Kidney (tissue), 13 donors: ENCODE measurements at regions not wholly inside any gene's neighbourhood (a gene's known extent, or its start where the extent isn't known, plus 50 kb on each side); places are given as distances from the start of the nearest gene placed in this dataset.
A peak's percentile ranks its signal among the peaks of the same experiment; 100 is the strongest.

Experiments used
- DNase-seq, 5 donors: peaks; one replicate each; pipeline ENCODE4 v3.0.0-alpha.2; 2013 to 2020
- FAIRE-seq: peaks from 2 replicates; lab custom pipeline; 2012; peaks lifted over from hg19 to GRCh38; lab: Jason Lieb, UNC
- H3K27ac ChIP-seq, 2 donors: one replicate each; pipeline ENCODE4 v1.7.0; 2013; ENCODE audit warnings: low read depth in 2 of 2, low read length in 2 of 2, inconsistent platforms in 1 of 2
- H3K27me3 ChIP-seq: one replicate; pipeline ENCODE4 v1.7.1; 2013; ENCODE audit warnings: low read length, inconsistent platforms; ENCODE audit not compliant: control insufficient read depth, insufficient read depth
- H3K36me3 ChIP-seq, 3 donors: one replicate each; pipeline versions ENCODE4 v1.7.0 to v1.7.1; 2013; ENCODE audit warnings: low read length in 3 of 3, control low read depth in 1 of 3, inconsistent platforms in 1 of 3; ENCODE audit not compliant: insufficient read depth in 3 of 3, control insufficient read depth in 2 of 3
- H3K4me1 ChIP-seq, 3 donors: one replicate each; pipeline versions ENCODE4 v1.7.0 to v1.7.1; 2013; ENCODE audit warnings: low read length in 3 of 3, inconsistent platforms in 1 of 3, low read depth in 1 of 3; ENCODE audit not compliant: control insufficient read depth in 2 of 3, insufficient read depth in 2 of 3
- H3K4me3 ChIP-seq, 3 donors: one replicate each; pipeline versions ENCODE4 v1.7.0 to v1.8.1; 2013; ENCODE audit warnings: low read length in 3 of 3, control low read depth in 1 of 3, inconsistent platforms in 1 of 3
- H3K9ac ChIP-seq, 3 donors: one replicate each; pipeline versions ENCODE4 v1.7.0 to v1.7.1; 2013; ENCODE audit warnings: low read length in 3 of 3, control low read depth in 1 of 3, inconsistent platforms in 1 of 3
- H3K9me3 ChIP-seq, 3 donors: one replicate each; pipeline versions ENCODE4 v1.7.0 to v1.7.1; 2013; ENCODE audit warnings: low read length in 3 of 3, control low read depth in 1 of 3, inconsistent platforms in 1 of 3; ENCODE audit not compliant: control insufficient read depth in 2 of 3, insufficient read depth in 1 of 3
- CTCF ChIP-seq: IDR thresholded peaks from 3 replicates; pipeline ENCODE4 v1.5.1; 2012; ENCODE audit warnings: mild to moderate bottlenecking, moderate library complexity, borderline replicate concordance; ENCODE audit not compliant: insufficient read depth; ENCODE audit errors: extremely low read depth
- intact Hi-C: fragments of 100-400 bp; cut with DNase I; formaldehyde crosslinking; loops from one replicate; pipeline ENCODE4 v1.11.1; 2022
- donor health status: control.
- donor health status: control.
- donor health status: control.
- donor health status: control.
- donor health status: control.
- donor health status: DM: yes; HTN: yes; CAD: no.
- donor health status: Normal renal cell carcinoma (clear cell type).

GRCh38 chr11:41997844-41998401 is 538.5 kb upstream of the LRRC4C start:
- Histone ChIP-seq H3K9me3 (no peaks in the 10 kb centered on the region), H3K36me3 (no peaks in the 10 kb centered on the region), H3K27me3 (no peaks in the 10 kb centered on the region), H3K27ac (no peak overlapping the region), H3K4me3 (no peak overlapping the region), H3K9ac (no peak overlapping the region), H3K4me1 (no peaks in the 10 kb centered on the region)
- TF ChIP-seq CTCF: no peak
- intact Hi-C loops: no loop called here
- FAIRE-seq: no peak
- DNase-seq: no peak

GRCh38 chr11:41999066-41999465 is 539.6 kb upstream of the LRRC4C start:
- Histone ChIP-seq H3K27me3 (no peaks in the 10 kb centered on the region), H3K9me3 (no peaks in the 10 kb centered on the region), H3K36me3 (no peaks in the 10 kb centered on the region), H3K27ac (no peak overlapping the region), H3K9ac (no peak overlapping the region), H3K4me3 (no peak overlapping the region), H3K4me1 (no peaks in the 10 kb centered on the region)
- TF ChIP-seq CTCF: no peak
- no peak for FAIRE-seq
- intact Hi-C loops: no loop called here
- DNase-seq: peak in 2 of 5 donors; percentile 4 to 37

GRCh38 chr11:42003801-42004200 is 544.3 kb upstream of the LRRC4C start:
- Histone ChIP-seq H3K27ac (no peak overlapping the region), H3K27me3 (no peaks in the 10 kb centered on the region), H3K9me3 (no peaks in the 10 kb centered on the region), H3K36me3 (no peaks in the 10 kb centered on the region), H3K4me1 (no peaks in the 10 kb centered on the region), H3K9ac (no peak overlapping the region), H3K4me3 (no peak overlapping the region)
- no peak for TF ChIP-seq CTCF
- intact Hi-C loops: no loop called here
- DNase-seq: no peak
- no peak for FAIRE-seq

GRCh38 chr11:42006766-42007165 is 547.3 kb upstream of the LRRC4C start:
- Histone ChIP-seq H3K27me3 (no peaks in the 10 kb centered on the region), H3K4me3 (no peak overlapping the region), H3K36me3 (no peaks in the 10 kb centered on the region), H3K9ac (no peak overlapping the region), H3K27ac (no peak overlapping the region), H3K4me1 (no peaks in the 10 kb centered on the region), H3K9me3 (no peaks in the 10 kb centered on the region)
- FAIRE-seq (no peak), DNase-seq (no peak)
- TF ChIP-seq CTCF: no peak
- intact Hi-C loops: no loop called here
